NCI-H1417 (cell line): ENCODE measurements at regions not wholly inside any gene's neighbourhood (a gene's known extent, or its start where the extent isn't known, plus 50 kb on each side); places are given as distances from the start of the nearest gene placed in this dataset.
"Not testable (repeated sequence)": the region's sequence is repeated elsewhere in the genome, so short reads cannot be mapped to it uniquely, and the experiment has no call there.

Experiments used
- DNase-seq, 3 experiments: peaks; one replicate each; lab custom pipeline; 2025; lab: John Stamatoyannopoulos, UW

GRCh38 chrX:101823236-101823635, 108.6 kb downstream of the ZMAT1 start:
- DNase-seq = no peak

GRCh38 chrX:101817739-101818138, 114.1 kb downstream of the ZMAT1 start:
- DNase-seq = not testable (repeated sequence)

DNA sequence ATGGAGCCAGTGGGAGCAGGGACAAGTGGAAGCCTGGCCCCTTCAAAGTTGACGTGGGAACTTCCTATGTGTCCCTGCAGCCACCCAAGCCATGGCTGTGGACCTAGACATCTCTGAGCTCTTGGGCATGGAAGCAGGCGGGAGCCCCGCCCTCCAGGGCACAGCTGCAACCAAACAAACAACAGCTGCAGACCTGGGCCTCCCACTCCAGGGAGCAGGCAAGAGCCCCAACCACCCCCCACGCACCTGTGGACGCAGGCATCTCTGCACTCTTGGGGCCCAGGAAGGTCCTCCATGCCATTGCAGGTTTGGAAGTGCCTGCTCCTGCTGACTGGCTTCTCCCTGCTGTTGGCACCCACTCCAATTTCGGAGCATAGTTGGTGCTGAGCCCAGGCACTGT, 118.6 kb downstream of the ZMAT1 start:
- DNase-seq = no peak

DNA sequence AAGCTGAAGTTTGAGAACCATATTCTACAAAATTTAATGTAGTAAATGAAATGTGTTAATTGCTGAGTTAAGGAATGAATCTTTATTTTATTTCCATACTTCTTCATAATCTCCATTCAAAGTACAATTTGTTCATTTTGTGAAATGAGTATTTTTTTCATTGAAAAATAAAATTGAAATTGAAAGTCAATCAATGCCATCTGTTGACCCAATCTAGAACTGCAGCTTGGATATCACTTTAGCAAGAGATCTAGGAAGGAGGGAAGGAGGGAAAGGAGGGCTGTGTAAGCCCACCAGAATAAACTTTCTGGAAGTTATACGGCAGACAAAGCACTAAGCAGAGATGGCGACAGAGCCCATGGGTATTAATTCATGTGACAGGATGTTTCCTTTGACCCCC, 128.4 kb downstream of the ZMAT1 start:
- peak in 2 of 3 experiments; percentile 2 to 22 for DNase-seq

GRCh38 chrX:101799387-101799786, 132.4 kb downstream of the ZMAT1 start:
- DNase-seq = peak; percentile 88 to 95 (median 93)

DNA sequence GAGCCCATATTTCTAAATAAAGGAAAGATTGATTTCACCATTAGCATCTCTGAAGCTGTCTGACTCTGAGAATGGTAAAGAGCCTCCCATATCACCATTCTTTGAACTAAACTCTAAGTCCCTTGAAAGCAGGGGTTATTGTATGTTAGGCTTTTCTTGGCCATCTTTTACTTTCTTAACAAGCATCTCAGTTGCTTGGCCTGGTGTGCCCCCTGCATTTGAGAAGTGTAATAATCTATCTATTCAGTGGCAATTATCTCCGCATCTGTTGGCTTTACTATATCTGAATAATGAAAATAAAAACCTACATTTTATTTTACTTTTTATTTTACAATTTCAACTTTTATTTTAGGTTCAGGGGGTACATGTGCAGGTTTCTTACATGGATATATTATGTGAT, 128.3 kb upstream of the ARMCX2 start:
- no peak for DNase-seq

DNA sequence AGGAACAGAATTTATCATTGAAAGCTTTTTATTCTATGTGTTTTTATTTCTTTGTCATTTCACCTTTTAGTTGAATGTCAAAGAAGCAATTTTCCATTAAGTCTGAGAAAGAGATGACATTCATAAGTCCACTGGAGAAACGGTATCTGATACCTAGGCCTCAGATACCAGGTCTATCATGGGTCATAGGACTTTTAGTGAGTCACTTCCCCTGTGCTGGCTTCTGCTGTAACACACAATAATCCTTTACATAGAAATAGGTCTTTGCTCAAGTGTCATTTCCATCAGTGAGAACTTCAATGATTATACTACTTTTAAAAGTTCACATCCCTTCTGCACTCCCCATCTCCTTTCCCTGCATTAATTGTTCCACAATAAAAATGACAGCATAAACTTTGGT, 125.5 kb upstream of the ARMCX2 start:
- DNase-seq = no peak

- DNase-seq = not testable (repeated sequence)
Observed at GRCh38 chrX:101780421-101780820, 120.8 kb upstream of the ARMCX2 start.

- no peak for DNase-seq
Observed at GRCh38 chrX:101774340-101774739, 114.7 kb upstream of the ARMCX2 start.

DNA sequence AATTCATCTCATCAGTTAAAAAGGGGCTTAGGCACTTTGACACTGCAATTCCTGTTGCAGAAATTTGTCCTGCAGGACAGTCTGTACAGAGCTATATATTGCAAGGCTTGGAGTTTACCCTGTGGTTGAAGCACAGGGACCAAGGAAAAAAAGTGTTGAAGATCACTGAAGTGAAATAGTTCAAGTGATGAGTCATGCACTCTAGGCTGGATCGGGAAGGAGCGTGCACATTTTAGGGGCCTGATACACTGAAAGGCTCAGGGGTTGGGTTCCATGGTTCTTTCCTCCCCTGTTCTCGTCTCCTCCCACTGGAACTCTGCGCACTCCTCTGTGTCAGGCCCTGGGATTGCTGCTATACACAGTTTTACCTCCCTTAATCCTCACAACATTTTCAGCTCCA, 104.9 kb upstream of the ARMCX2 start:
- no peak for DNase-seq

- DNase-seq = peak; percentile 20 to 62 (median 49)
Observed at GRCh38 chrX:101759000-101759399, 99.3 kb upstream of the ARMCX2 start.

DNA sequence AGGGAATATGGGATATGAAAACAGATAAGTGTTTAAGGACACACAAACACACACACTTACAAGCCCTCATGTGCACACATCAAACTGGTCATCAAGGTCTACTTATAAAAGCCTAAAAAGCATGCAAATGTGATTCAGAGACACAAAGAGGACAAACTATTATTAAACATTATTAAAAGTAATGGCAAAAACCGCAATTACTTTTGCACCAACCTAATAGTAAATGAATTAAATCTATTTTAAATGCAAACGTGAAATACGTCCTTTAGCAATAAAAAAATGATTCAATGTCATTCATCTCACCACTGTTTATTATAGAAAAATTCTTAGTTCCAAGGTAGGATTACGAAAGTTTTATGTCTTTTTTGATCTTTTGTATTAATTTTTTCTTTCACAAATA, 91.1 kb upstream of the ARMCX2 start:
- no peak for DNase-seq

DNA sequence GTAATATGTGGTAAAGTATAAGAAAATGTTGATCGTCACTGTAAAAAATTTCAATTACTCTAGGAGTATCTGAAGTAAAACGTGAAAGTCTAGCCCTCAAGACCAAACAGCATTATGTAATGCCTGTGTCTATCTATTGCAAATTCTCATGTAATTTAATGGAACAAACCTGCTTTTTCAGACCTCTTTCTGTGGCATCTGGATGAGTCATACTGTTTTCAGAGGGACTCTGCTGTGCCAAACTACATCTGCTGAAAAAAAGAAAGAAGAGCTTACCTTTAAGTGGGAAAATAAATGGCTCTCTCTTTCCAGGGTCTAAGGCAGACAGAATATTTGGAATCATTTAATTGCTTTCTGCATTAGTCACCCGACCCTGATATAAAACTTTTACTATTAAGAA, 89.8 kb upstream of the ARMCX2 start:
- DNase-seq = no peak

DNA sequence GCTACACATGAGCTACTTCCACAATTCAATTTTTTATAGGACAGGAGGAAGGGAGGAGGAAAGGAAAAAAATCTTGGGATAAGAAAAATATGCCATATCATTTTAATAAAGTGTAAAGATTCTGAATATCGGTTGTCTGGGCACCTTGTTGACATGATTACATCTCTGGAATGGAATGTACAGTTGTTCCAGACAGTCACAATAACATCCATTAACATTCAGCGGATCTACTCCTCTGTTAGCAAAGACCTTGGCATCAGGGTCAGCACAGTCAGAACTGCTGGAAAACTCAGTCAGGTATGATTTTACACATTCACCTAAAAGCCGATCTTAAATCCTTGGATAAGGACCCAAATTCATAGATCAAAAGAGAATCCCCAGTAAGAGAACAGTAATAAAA, 85.4 kb upstream of the ARMCX2 start:
- DNase-seq = no peak

DNA sequence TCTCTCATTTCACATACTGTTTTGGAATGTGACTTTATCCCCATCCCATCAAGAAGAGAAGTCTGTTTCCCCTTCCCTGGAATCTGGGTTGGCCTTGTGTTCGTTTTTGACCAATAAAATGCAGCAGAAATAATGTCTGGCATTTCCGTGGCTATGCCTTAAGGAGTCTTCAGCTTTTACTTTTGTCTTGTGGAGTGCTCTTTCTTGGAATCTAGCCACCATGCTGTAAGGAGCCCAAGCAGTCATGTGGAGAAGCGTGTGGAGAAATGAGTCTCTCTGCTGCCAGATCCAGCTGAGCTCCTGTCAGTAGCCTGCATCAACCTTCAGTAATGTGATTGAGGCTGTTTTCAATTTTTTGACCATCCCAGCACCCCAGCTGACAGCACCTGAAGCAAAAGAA, 84.4 kb upstream of the ARMCX2 start:
- DNase-seq = no peak

GRCh38 chrX:101740642-101741041, 81.0 kb upstream of the ARMCX2 start:
- no peak for DNase-seq

- not testable (repeated sequence) for DNase-seq
Observed at GRCh38 chrX:101738867-101739266, 79.2 kb upstream of the ARMCX2 start.

- not testable (repeated sequence) for DNase-seq
Observed at GRCh38 chrX:101738411-101738810, 78.8 kb upstream of the ARMCX2 start.

DNA sequence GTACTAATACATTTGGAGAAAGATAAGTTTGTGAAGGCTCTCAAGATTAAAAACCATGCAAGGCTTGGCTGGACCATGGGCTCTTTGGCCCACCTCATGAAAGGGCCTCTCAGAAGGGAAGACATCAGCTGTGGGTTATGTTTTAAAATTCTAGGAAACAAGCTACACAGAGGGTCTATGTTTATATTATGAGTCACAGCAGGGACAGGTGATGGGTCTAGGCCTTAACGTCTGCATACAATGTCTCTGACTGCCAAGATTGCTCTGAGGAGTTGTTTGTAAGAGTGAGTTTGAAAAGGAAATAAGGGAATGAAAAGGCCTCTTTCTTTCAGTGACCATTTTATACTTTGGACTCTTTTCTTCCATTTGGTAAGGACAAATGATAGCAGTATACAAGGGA, 77.0 kb upstream of the ARMCX2 start:
- DNase-seq = no peak

- no peak for DNase-seq
Observed at GRCh38 chrX:101732870-101733269, 73.2 kb upstream of the ARMCX2 start.

GRCh38 chrX:101729986-101730385, 70.3 kb upstream of the ARMCX2 start:
- DNase-seq = no peak
